NCI-H187 treated with DMSO at 0.1 percent for 48 hours (cell line): ENCODE measurements at regions not wholly inside any gene's neighbourhood (a gene's known extent, or its start where the extent isn't known, plus 50 kb on each side); places are given as distances from the start of the nearest gene placed in this dataset.
"Not testable (repeated sequence)": the region's sequence is repeated elsewhere in the genome, so short reads cannot be mapped to it uniquely, and the experiment has no call there.

Experiments used
- DNase-seq: peaks from one replicate; lab custom pipeline; 2025; lab: John Stamatoyannopoulos, UW

DNA sequence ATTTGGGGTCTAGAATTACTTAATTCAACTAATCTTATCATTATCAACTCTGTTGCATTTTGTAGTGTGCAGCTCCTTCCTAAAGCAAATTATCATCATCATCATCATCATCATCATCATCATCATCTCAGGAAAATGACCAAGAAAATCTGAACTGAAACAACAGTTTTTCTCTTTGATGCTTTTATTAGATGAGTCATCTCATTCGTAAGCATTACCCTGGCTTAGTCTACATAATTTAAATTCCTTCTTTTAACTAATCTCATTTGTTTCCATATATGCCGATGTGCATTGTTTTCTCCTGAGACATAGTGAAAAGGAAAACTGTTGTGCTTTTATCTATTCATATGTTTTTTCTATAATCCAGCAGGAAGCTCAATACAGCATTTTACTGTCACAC lies 173.0 kb upstream of the PDE4D start:
- no peak for DNase-seq

DNA sequence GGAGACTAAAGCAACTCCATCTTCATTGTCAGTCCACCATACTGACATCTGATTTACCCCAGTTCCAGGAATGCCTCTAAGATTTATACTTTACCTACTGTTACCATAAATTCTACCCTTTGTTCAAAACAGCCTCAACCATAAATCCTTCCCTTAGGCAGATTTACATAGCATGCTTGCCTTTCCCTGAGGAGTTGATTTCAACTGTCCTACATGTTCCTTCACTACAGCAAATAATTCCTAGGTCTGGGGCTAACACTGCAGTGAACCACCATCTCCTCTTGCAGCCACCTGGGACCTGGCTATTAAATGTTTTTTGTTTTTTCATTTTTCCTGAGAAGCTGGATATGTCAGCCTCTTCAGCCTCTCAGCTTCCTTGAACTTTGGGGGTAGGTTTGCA lies 166.9 kb upstream of the PDE4D start:
- DNase-seq = no peak

GRCh38 chr5:60056191-60056590 lies 162.7 kb upstream of the PDE4D start:
- DNase-seq = no peak

- no peak for DNase-seq
Measured at GRCh38 chr5:60055168-60055567, 161.6 kb upstream of the PDE4D start.

- peak; percentile 11 for DNase-seq
Measured at GRCh38 chr5:60041996-60042664, 148.6 kb upstream of the PDE4D start.

DNA sequence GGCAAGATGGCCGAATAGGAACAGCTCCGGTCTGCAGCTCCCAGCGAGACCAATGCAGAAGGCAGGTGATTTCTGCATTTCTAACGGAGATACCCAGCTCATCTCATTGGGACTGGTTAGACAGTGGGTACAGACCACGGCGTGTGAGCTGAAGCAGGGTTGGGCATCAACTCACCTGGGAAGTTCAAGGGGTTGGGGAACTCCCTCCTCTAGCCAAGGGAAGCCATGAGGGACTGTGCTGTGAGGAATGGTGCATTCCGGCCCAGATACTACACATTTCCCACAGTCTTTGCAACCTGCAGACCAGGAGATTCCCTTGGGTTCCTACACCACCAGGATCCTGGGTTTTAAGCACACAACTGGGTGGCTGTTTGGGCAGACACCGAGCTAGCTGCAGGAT lies 148.0 kb upstream of the PDE4D start:
- DNase-seq = not testable (repeated sequence)

- peak; percentile 26 for DNase-seq
Measured at GRCh38 chr5:60036192-60036938, 142.8 kb upstream of the PDE4D start.

- DNase-seq = no peak
Measured at GRCh38 chr5:60026161-60026560, 132.6 kb upstream of the PDE4D start.

GRCh38 chr5:60024104-60024503 lies 130.6 kb upstream of the PDE4D start:
- no peak for DNase-seq

- no peak for DNase-seq
Measured at GRCh38 chr5:60023255-60023654, 129.7 kb upstream of the PDE4D start.

DNA sequence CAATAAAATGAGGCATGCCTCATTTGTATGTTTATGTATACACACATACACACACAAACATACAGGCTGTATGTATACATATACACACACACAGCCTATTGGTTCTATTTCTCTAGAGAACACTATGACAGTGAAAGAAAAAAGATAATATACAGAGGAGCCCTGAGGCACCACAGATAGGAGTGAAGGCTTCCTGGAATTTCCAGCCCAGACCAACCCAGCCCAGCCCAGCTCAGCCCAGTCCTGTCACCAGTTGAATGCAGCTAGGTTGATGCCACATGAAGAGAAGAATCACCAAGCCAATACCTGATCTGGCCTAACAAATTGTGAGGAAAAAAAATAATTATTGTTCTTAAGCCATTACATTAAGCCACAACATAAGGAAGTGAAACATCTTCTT lies 126.9 kb upstream of the PDE4D start:
- DNase-seq = no peak

DNA sequence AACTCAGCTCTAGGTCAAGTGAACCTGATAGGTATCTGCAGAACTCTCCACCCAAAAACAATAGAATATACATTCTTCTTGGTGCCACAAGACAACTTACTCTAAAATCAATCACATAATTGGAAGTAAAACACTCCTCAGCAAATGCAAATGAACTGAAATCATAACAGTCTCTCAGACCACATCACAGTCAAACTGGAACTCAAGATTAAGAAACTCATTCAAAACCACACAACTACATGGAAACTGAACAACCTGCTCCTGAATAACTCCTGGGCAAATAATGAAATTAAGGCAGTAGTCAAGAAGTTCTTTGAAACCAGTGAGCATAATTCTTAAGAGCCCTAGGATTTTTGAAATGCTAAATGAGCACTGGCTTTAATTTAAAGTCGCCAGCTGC lies 125.4 kb upstream of the PDE4D start:
- DNase-seq = not testable (repeated sequence)

GRCh38 chr5:60018091-60018490 lies 124.6 kb upstream of the PDE4D start:
- DNase-seq = no peak

DNA sequence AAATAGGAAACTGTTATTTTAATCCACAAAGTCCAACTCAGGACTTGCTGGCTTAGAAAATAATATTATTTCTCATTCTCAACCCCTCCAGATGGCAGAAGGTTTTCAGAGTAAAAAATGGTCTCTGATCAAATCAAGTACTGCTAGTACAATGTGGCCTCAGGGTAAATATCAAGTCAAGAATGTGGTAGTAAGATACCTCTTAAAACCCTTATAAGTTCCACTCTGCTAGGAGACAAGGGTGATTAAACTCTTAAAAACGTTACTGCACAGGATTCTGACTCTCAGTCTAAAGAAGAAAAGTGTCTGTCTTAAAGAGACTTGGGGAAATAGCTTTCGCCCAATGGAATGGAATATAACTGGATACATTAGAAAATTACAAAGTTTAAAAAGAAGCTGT lies 120.8 kb upstream of the PDE4D start:
- no peak for DNase-seq

DNA sequence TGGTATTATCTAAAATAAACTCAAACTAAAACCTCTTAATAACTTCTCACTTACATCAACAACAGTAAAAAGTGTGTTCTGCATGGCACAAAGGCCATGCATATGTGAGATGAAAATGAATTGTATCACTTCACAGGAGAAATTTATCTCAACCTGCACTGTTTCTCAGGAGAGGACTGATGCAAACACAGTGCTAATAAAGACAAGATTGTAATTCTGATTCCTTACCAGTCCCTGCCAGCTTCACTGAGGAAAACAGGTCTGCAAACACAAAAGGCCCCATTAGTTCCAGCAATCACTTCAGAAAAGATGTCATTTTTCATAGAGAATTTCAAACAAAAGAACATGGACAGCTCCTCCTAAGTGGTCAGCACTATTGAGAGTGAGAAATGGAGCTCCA lies 117.3 kb upstream of the PDE4D start:
- no peak for DNase-seq

DNA sequence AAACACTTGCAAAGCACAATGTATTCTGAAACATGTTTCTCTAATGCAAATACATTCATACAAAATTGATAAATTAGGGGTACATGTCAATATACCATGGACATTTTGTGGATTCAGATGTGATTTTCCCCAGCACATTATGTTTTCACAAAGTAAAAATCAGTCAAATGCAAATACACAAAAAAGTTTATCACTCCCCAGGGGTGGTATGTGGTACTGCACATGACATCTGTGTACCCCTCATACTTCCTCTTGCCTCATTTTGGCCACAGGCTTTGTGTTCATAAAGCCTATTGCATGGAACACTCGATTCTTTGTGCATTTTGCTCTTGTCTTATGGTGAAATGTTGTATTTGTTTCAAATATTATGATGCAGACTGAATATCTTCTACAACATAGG lies 116.8 kb upstream of the PDE4D start:
- no peak for DNase-seq

DNA sequence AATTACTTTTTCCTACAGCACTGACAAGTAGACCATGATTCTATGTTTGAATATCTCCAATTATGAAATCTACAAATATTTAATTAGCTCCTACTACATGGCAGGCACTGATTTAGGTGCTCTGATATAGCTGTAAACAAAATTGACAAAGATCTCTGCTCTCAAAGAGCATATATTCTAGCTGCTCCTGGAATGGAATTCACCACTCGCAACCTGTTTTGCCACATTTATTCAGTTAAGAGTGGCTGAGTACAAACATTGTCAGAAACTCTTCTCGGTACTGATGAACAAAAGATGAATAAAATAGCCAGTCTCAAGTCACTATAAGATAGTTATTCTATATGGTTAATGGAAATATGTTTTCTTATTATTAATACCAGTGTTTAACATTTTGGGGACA lies 114.2 kb upstream of the PDE4D start:
- DNase-seq = no peak

- DNase-seq = no peak
Measured at GRCh38 chr5:59999056-59999455, 105.5 kb upstream of the PDE4D start.

DNA sequence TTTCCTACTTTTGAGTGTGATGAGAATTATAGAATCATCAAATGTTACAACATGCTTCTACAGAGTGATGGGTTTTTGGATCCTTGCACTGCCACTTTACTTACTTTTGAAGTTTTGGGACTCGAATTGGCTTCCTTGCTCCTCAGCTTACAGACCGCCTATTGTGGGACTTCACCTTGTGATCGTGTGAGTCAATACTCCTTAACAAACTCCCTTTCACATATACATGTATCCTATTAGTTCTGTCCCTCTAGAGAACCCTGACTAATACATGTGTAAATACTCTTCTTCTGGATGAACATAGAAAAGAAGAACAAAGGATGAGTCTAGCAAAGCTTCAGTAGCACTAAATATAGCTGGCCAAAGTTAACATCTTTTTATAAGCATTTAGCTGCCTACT lies 98.7 kb upstream of the PDE4D start:
- no peak for DNase-seq

DNA sequence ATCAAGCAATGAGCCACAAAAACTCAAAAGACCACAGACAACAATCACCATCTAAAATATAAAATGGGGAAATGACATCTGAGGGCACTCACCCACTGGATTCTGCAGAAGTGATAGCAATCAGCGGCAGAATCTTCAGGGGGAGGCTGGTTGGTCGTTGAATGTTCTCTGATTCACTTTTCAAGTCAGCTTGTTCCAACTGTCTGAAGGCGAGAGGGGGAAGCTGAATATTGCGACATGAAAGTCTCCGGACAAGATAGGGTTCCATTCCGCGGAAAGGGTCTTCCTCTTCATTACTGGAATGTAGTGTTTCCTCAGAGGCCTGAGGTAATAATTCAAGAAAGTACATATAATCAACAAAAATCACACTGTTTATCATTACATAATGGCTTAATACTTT lies 94.9 kb upstream of the PDE4D start:
- DNase-seq = no peak

DNA sequence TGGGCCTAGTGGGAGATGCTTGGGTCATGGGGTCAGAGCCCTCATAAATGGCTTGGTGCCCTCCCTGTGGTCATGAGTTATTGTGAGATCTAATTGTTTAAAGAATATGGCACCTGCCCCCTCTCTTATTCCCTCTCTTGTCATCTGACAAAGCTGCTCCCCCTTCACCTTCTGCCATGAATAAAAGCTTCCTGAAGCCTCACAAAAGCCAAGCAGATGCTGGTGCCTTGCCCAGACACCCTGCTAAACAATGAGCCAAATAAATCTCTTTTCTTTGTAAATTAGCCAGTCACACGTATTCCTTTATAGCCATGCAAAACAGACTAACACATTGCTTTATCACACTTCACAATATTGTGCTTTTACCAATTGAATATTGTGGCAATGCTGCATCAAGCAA lies 82.8 kb upstream of the PDE4D start:
- DNase-seq = no peak

DNA sequence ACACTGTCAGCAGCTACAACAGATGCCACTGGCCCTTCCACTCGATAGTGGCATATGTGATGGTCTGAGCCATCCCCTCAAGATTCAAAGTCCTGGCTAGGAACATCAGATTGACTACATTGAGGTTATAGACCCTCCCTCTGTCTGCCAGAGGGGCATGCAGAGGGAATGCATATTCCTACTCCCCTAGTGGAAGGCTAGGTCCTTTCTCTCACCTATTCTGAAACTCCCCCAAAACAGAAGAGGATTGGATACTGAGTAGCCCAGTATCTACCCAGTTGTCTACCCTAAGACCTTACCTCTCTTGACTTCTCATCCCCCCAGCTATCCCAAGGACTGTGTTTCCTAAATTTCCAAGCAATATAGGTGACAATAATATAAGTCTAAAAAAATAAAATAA lies 78.5 kb upstream of the PDE4D start:
- DNase-seq = no peak

- no peak for DNase-seq
Measured at GRCh38 chr5:59959330-59959729, 65.8 kb upstream of the PDE4D start.
